ENCODE measurements at regions not wholly inside any gene's neighbourhood (a gene's known extent, or its start where the extent isn't known, plus 50 kb on each side); places are given as distances from the start of the nearest gene placed in this dataset.

DNA sequence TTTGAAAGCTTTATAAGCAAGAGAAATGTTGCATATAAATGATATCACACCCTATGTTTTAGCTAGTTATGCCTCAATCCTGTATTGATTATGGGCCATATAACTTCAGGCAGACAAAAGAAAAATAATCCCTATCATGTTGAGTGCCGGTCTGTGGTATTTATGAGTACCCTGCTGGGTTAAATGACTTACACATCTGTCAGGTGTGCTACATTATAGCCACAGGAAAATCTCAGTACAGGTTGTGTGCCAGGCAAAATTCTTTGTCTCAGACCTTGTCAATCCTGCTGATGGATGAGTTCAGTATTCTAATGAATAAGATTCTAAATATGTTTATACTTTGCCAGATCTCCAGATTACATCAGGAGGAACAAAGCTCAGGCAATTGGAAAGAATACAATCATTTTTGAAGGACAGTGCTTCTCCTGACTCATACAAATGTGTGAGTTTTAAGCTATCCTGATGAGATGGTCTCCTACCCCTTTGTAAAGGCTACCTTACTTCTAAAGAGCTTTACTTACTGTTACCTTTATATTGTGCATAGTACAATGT lies 109.8 kb upstream of the FOXG1 start:
- no peak overlapping the region for H3K4me2 ChIP-seq (ENCODE audit: low read length)
- H3K36me3 ChIP-seq (ENCODE audit: control insufficient read depth, low read length) = no peaks in the 10 kb centered on the region
- no peaks in the 10 kb centered on the region for H3K9me2 ChIP-seq (replicated peaks; ENCODE audit: control insufficient read depth, low read length)
- no peak overlapping the region for H3K4me3 ChIP-seq (ENCODE audit: low read length)
- no peaks in the 10 kb centered on the region for H3K4me1 ChIP-seq (ENCODE audit: control insufficient read depth, low read length)
- TF ChIP-seq EZH2phosphoT487 (IDR thresholded peaks at IDR 0.05; ENCODE audit: borderline replicate concordance, low read length) = no peak
- TF ChIP-seq, protein P1, sequence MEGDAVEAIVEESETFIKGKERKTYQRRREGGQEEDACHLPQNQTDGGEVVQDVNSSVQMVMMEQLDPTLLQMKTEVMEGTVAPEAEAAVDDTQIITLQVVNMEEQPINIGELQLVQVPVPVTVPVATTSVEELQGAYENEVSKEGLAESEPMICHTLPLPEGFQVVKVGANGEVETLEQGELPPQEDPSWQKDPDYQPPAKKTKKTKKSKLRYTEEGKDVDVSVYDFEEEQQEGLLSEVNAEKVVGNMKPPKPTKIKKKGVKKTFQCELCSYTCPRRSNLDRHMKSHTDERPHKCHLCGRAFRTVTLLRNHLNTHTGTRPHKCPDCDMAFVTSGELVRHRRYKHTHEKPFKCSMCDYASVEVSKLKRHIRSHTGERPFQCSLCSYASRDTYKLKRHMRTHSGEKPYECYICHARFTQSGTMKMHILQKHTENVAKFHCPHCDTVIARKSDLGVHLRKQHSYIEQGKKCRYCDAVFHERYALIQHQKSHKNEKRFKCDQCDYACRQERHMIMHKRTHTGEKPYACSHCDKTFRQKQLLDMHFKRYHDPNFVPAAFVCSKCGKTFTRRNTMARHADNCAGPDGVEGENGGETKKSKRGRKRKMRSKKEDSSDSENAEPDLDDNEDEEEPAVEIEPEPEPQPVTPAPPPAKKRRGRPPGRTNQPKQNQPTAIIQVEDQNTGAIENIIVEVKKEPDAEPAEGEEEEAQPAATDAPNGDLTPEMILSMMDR (IDR thresholded peaks at IDR 0.05; ENCODE audit: low read depth, low read length, poor library complexity, severe bottlenecking) = no peak
- H4K20me1 ChIP-seq (ENCODE audit: control insufficient read depth, insufficient read depth, low read depth, low read length) = no peaks in the 10 kb centered on the region
- no peaks in the 10 kb centered on the region for H3F3A ChIP-seq (ENCODE audit: control insufficient read depth, insufficient read depth)
- no peaks in the 10 kb centered on the region for H3K9me3 ChIP-seq (ENCODE audit: control insufficient read depth, insufficient read depth, low read length)
- H3K27ac ChIP-seq (ENCODE audit: low read depth, low read length) = no peak overlapping the region
- H3K79me2 ChIP-seq (ENCODE audit: control insufficient read depth, low read length) = no peaks in the 10 kb centered on the region
- no peaks in the 10 kb centered on the region for H3K27me3 ChIP-seq (ENCODE audit: control insufficient read depth, low read length)

DNA sequence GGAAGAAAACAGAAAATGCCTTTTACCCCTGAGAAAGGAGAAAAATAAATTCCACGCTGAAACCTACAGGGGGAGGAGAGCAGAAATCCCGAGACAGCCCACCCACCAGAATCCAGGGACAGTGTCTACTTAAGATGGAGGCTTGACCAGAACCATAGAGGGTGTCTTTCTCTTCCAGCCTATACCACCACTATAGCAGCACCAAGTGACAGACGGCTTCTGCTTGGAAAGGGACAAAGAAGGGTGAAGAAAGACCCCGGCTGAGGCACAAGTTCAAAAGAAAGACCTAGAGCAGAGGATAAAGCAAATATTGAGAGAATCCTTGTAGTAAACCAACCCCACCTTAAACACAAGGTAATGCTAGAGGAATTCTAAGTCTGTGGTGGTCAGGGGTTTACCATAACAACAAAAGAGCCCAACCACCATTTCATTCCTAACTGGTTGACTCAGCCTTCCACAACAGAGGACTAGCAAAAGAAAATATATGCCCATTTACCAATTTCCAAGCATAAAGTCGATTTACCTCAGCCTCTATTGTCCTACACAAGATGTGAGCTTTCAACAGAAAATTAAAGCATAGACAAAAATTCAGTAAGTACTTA lies 105.3 kb upstream of the FOXG1 start:
- Histone ChIP-seq H3K9me3 (ENCODE audit: control insufficient read depth, insufficient read depth, low read length) (no peaks in the 10 kb centered on the region), H4K20me1 (ENCODE audit: control insufficient read depth, insufficient read depth, low read depth, low read length) (no peaks in the 10 kb centered on the region), H3K9me2 (replicated peaks; ENCODE audit: control insufficient read depth, low read length) (no peaks in the 10 kb centered on the region), H3K4me3 (ENCODE audit: low read length) (no peak overlapping the region), H3K4me2 (ENCODE audit: low read length) (no peak overlapping the region), H3K36me3 (ENCODE audit: control insufficient read depth, low read length) (no peaks in the 10 kb centered on the region), H3K27me3 (ENCODE audit: control insufficient read depth, low read length) (no peaks in the 10 kb centered on the region), H3K4me1 (ENCODE audit: control insufficient read depth, low read length) (no peaks in the 10 kb centered on the region), H3K27ac (ENCODE audit: low read depth, low read length) (no peak overlapping the region), H3F3A (ENCODE audit: control insufficient read depth, insufficient read depth) (no peaks in the 10 kb centered on the region), H3K79me2 (ENCODE audit: control insufficient read depth, low read length) (no peaks in the 10 kb centered on the region)
- no peak for TF ChIP-seq EZH2phosphoT487 (IDR thresholded peaks at IDR 0.05; ENCODE audit: borderline replicate concordance, low read length)
- TF ChIP-seq, protein P1 (IDR thresholded peaks at IDR 0.05; ENCODE audit: low read depth, low read length, poor library complexity, severe bottlenecking) = no peak

DNA sequence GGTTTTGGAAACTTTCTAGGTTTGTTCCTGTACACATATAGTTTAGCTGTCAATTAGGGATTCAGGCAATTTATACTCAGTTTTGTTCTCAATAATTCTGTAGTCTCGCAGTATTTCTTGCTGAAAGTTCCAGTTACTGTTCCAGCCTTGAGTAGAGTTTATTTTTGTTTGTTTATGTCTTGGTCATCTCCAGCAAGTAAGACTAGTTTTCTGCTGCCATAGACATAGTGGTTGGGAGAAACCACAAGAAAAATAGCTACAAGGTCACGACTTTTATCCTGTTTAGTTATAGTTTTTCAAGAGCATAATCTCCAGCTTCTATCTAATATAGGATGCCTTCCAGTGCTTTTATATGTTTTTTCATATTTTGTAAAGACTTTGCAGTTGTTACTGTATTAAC lies 99.6 kb upstream of the FOXG1 start:
- Histone ChIP-seq H3K4me2 (ENCODE audit: low read length) (no peak overlapping the region), H3K4me3 (ENCODE audit: low read length) (no peak overlapping the region), H3K27me3 (ENCODE audit: control insufficient read depth, low read length) (no peaks in the 10 kb centered on the region), H4K20me1 (ENCODE audit: control insufficient read depth, insufficient read depth, low read depth, low read length) (no peaks in the 10 kb centered on the region), H3K9me3 (ENCODE audit: control insufficient read depth, insufficient read depth, low read length) (no peaks in the 10 kb centered on the region), H3K36me3 (ENCODE audit: control insufficient read depth, low read length) (no peaks in the 10 kb centered on the region), H3K79me2 (ENCODE audit: control insufficient read depth, low read length) (no peaks in the 10 kb centered on the region), H3K27ac (ENCODE audit: low read depth, low read length) (no peak overlapping the region), H3K9me2 (replicated peaks; ENCODE audit: control insufficient read depth, low read length) (no peaks in the 10 kb centered on the region), H3F3A (ENCODE audit: control insufficient read depth, insufficient read depth) (no peaks in the 10 kb centered on the region), H3K4me1 (ENCODE audit: control insufficient read depth, low read length) (no peaks in the 10 kb centered on the region)
- TF ChIP-seq, protein P1 (IDR thresholded peaks at IDR 0.05; ENCODE audit: low read depth, low read length, poor library complexity, severe bottlenecking) = no peak
- TF ChIP-seq EZH2phosphoT487 (IDR thresholded peaks at IDR 0.05; ENCODE audit: borderline replicate concordance, low read length) = no peak

Measured in DOHH2 (cell line).